IMR-90 (cell line): ENCODE measurements at regions not wholly inside any gene's neighbourhood (a gene's known extent, or its start where the extent isn't known, plus 50 kb on each side); places are given as distances from the start of the nearest gene placed in this dataset.

Experiments
- ATAC-seq: fragments of 200-7000 bp; cut with Tn5 transposase; 2 replicates; pipeline ENCODE4 v1.9.1; 2020; ENCODE audit warnings: low read depth, mild to moderate bottlenecking, moderate library complexity
- BruUV-seq: library from RNA; stranded (reverse); fragments of 400-500 nt; replicated peaks from 2 replicates; lab custom pipeline; 2021; lab: Mats Ljungman, UMichigan
- CTCF ChIA-PET: fragments of 300-600 bp; formaldehyde crosslinking; extraction: SDS; loops from one replicate; lab custom pipeline; 2021; ENCODE audit warnings: antibody characterized with exemption; lab: Yijun Ruan, JAX
- POLR2A ChIA-PET: fragments of 300-600 bp; sonication (Branson Sonifier 250); formaldehyde crosslinking; loops from one replicate; lab custom pipeline; 2022; ENCODE audit warnings: antibody characterized with exemption; ENCODE audit not compliant: unreplicated experiment; lab: Charles Lee
- DNase-seq: peaks from one replicate; pipeline ENCODE4 v3.0.0; 2013
- H2AFZ ChIP-seq: replicated peaks from 2 replicates; pipeline ENCODE3; 2013; ENCODE audit warnings: low read length, mild to moderate bottlenecking; ENCODE audit not compliant: poor library complexity
- H2AK5ac ChIP-seq: 2 replicates; pipeline ENCODE4 v1.6.1; 2013; ENCODE audit warnings: low read depth, low read length, inconsistent platforms
- H2AK9ac ChIP-seq: replicated peaks from 2 replicates; pipeline ENCODE3; 2013; ENCODE audit warnings: mild to moderate bottlenecking, low read depth, low read length, moderate library complexity; ENCODE audit not compliant: poor library complexity
- H2BK120ac ChIP-seq: 2 replicates; pipeline ENCODE4 v1.6.1; 2013; ENCODE audit warnings: low read depth, low read length, inconsistent platforms
- H2BK15ac ChIP-seq: 3 replicates; pipeline ENCODE4 v1.6.1; 2013; ENCODE audit warnings: low read depth, low read length, inconsistent platforms
- H2BK20ac ChIP-seq: 2 replicates; pipeline ENCODE4 v1.6.1; 2013; ENCODE audit warnings: low read depth, mild to moderate bottlenecking, inconsistent platforms, low read length, moderate library complexity
- H2BK5ac ChIP-seq: 2 replicates; pipeline ENCODE4 v1.6.1; 2013; ENCODE audit warnings: mild to moderate bottlenecking, low read depth, low read length, inconsistent platforms; ENCODE audit not compliant: poor library complexity, severe bottlenecking
- H3K14ac ChIP-seq: replicated peaks from 2 replicates; pipeline ENCODE4 v1.6.1; 2013; ENCODE audit warnings: low read depth, low read length, inconsistent platforms
- H3K18ac ChIP-seq: 2 replicates; pipeline ENCODE4 v1.6.1; 2013; ENCODE audit warnings: low read depth, low read length, control low read depth
- H3K23ac ChIP-seq: 2 replicates; pipeline ENCODE4 v1.6.1; 2013; ENCODE audit warnings: low read depth, low read length, inconsistent platforms
- H3K27ac ChIP-seq: 2 replicates; pipeline ENCODE4 v1.5.1; 2013; ENCODE audit warnings: mild to moderate bottlenecking, control low read depth, low read length; ENCODE audit not compliant: insufficient read depth
- H3K27me3 ChIP-seq: 2 replicates; pipeline ENCODE4 v1.6.1; 2013; ENCODE audit warnings: low read length; ENCODE audit not compliant: control insufficient read depth, insufficient read depth
- H3K36me3 ChIP-seq: 2 replicates; pipeline ENCODE4 v1.6.1; 2013; ENCODE audit warnings: low read length, mixed read lengths; ENCODE audit not compliant: control insufficient read depth, insufficient read depth
- H3K4ac ChIP-seq: 2 replicates; pipeline ENCODE4 v1.6.1; 2013; ENCODE audit warnings: low read depth, low read length, inconsistent platforms
- H3K4me1 ChIP-seq: 2 replicates; pipeline ENCODE4 v1.6.1; 2013; ENCODE audit warnings: low read length, mixed read lengths; ENCODE audit not compliant: control insufficient read depth, insufficient read depth
- H3K4me2 ChIP-seq: 2 replicates; pipeline ENCODE4 v1.6.1; 2013; ENCODE audit warnings: low read depth, mild to moderate bottlenecking, control low read depth, low read length, moderate library complexity
- H3K4me3 ChIP-seq: 2 replicates; pipeline ENCODE4 v1.5.1; 2013; ENCODE audit warnings: low read depth, mild to moderate bottlenecking, control low read depth, low read length, moderate library complexity; ENCODE audit not compliant: insufficient read depth
- H3K56ac ChIP-seq: 2 replicates; pipeline ENCODE4 v1.6.1; 2013; ENCODE audit warnings: low read length, inconsistent platforms; ENCODE audit not compliant: insufficient read depth; ENCODE audit errors: extremely low read depth
- H3K79me1 ChIP-seq, 2 experiments: 2 replicates each; pipeline ENCODE4 v1.6.1; 2013; ENCODE audit warnings: low read length in 2 of 2, inconsistent platforms in 1 of 2, low read depth in 1 of 2
- H3K9ac ChIP-seq: 2 replicates; pipeline ENCODE4 v1.6.1; 2013; ENCODE audit warnings: low read depth, low read length, control low read depth
- H3K9me1 ChIP-seq: 2 replicates; pipeline ENCODE4 v1.6.1; 2013; ENCODE audit warnings: low read length, inconsistent platforms; ENCODE audit not compliant: insufficient read depth
- H3K9me3 ChIP-seq: 2 replicates; pipeline ENCODE4 v1.6.1; 2013; ENCODE audit warnings: low read length; ENCODE audit not compliant: control insufficient read depth, insufficient read depth
- H4K20me1 ChIP-seq: 2 replicates; pipeline ENCODE4 v1.6.1; 2013; ENCODE audit warnings: low read length, inconsistent platforms; ENCODE audit not compliant: insufficient read depth
- H4K5ac ChIP-seq: 2 replicates; pipeline ENCODE4 v1.6.1; 2013; ENCODE audit warnings: mild to moderate bottlenecking, low read depth, low read length, control low read depth
- H4K8ac ChIP-seq, 2 experiments: 2 replicates each; pipeline ENCODE4 v1.6.1; 2013; ENCODE audit warnings: low read depth in 2 of 2, low read length in 2 of 2, control low read depth in 1 of 2, inconsistent platforms in 1 of 2
- H4K91ac ChIP-seq: 2 replicates; pipeline ENCODE4 v1.6.1; 2013; ENCODE audit warnings: low read depth, low read length, inconsistent platforms; ENCODE audit not compliant: insufficient read depth
- FOS ChIP-seq: fragments of 150-350 bp; IDR thresholded peaks from 2 replicates; pipeline ENCODE4 v1.6.1; 2016; ENCODE audit warnings: low read depth, low read length
- MAFK ChIP-seq: IDR thresholded peaks from 2 replicates; pipeline ENCODE4 v1.6.1; 2012; ENCODE audit warnings: low read depth, low read length, improper control_type of control experiment
- WGBS, 2 experiments: methylation state at CpG; one replicate each; pipeline versions ENCODE4 v1.1.5 to v1.1.7; 2013; ENCODE audit warnings: missing lambda C conversion rate in 2 of 2; ENCODE audit not compliant: insufficient read length in 1 of 2; ENCODE audit errors: extremely low coverage in 2 of 2; 5-methylcytosine and 5-hydroxymethylcytosine counted together
- dilution Hi-C: fragments of 300-500 bp; cut with HindIII; formaldehyde crosslinking; loops from one replicate; pipeline ENCODE4 v1.14.3; 2018; ENCODE audit warnings: low sequenced_read_pairs; ENCODE audit not compliant: unreplicated experiment
- in situ Hi-C: fragments of 300-500 bp; cut with MboI; formaldehyde crosslinking; loops from 3 replicates; pipeline ENCODE4 v1.14.3; 2019; ENCODE audit warnings: low sequenced_read_pairs, inconsistent platforms, mixed read lengths
- intact Hi-C: fragments of 100-400 bp; cut with micrococcal nuclease; formaldehyde crosslinking; loops from 2 replicates; pipeline ENCODE4 v1.10.0; 2022

GRCh38 chr3:99466331-99466730 lies 172.1 kb upstream of the COL8A1 start:
- H3K56ac ChIP-seq, result no peak overlapping the region
- no peaks in the 10 kb centered on the region for H3K79me1 ChIP-seq
- no peak overlapping the region for H4K5ac ChIP-seq
- DNase-seq, result peak; percentile 15
- H2AFZ ChIP-seq, result no peak overlapping the region
- H2BK15ac ChIP-seq, result no peak overlapping the region
- dilution Hi-C loops, result no loop called here
- H4K20me1 ChIP-seq, result no peaks in the 10 kb centered on the region
- no peaks in the 10 kb centered on the region for H3K9me3 ChIP-seq
- no peak overlapping the region for H2BK20ac ChIP-seq
- H2AK9ac ChIP-seq, result no peak overlapping the region
- no CpG with 5 or more reads among the region's 2 CpGs for WGBS, 2 experiments
- no peak overlapping the region for H3K23ac ChIP-seq
- 0 out of 2 replicates have a peak, but pooled peaks cover 2% of the 10 kb centered on the region for H3K9me1 ChIP-seq
- ChIA-PET CTCF (no interaction called here), POLR2A (no interaction called here)
- in situ Hi-C loops, result no loop called here
- no peaks in the 10 kb centered on the region; the same call in 1 of the 2 replicates for H3K4me1 ChIP-seq
- no peak overlapping the region for H3K4me3 ChIP-seq
- H3K18ac ChIP-seq, result no peak overlapping the region
- no peaks in the 10 kb centered on the region for H3K27me3 ChIP-seq
- no peak overlapping the region for H4K8ac ChIP-seq
- intact Hi-C loops, result no loop called here
- H2BK5ac ChIP-seq, result no peak overlapping the region
- H3K4me2 ChIP-seq, result no peak overlapping the region
- no TSS peak for BruUV-seq
- H4K91ac ChIP-seq, result no peak overlapping the region
- no peak for TF ChIP-seq FOS
- TF ChIP-seq MAFK, result no peak
- no peak overlapping the region for H3K14ac ChIP-seq
- no peak overlapping the region for H3K27ac ChIP-seq
- H3K4ac ChIP-seq, result no peak overlapping the region
- no peak overlapping the region for H2AK5ac ChIP-seq
- H3K36me3 ChIP-seq, result no peaks in the 10 kb centered on the region
- no peak overlapping the region for H3K9ac ChIP-seq
- no peak for ATAC-seq
- no peak overlapping the region for H2BK120ac ChIP-seq
